ENCODE measurements at regions not wholly inside any gene's neighbourhood (a gene's known extent, or its start where the extent isn't known, plus 50 kb on each side); places are given as distances from the start of the nearest gene placed in this dataset.

DNA sequence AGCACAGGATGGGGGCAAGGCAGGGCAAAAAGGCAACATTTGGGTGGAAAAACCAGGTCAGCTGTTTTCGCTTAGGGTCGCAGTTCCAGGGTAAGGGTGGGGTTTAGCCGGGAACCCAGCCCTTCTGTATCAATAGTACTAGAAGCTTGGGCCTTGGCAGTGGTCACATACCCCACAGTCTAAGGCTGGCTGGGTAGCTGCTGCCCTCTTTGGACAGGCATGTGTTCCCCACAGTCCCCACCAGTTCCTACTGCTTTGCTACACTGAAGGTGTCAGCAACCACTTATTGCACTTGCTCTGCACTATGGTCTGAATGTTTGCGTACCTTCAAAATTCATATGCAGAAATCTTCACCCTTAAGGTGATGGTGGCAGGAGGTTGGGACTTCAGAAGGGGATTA is 349.8 kb downstream of the LTN1 start:
- TF ChIP-seq GATA2 (IDR thresholded peaks at IDR 0.05; ENCODE audit: insufficient read depth, insufficient read length, low read depth, low read length) = no peak
- TF ChIP-seq, protein P1, sequence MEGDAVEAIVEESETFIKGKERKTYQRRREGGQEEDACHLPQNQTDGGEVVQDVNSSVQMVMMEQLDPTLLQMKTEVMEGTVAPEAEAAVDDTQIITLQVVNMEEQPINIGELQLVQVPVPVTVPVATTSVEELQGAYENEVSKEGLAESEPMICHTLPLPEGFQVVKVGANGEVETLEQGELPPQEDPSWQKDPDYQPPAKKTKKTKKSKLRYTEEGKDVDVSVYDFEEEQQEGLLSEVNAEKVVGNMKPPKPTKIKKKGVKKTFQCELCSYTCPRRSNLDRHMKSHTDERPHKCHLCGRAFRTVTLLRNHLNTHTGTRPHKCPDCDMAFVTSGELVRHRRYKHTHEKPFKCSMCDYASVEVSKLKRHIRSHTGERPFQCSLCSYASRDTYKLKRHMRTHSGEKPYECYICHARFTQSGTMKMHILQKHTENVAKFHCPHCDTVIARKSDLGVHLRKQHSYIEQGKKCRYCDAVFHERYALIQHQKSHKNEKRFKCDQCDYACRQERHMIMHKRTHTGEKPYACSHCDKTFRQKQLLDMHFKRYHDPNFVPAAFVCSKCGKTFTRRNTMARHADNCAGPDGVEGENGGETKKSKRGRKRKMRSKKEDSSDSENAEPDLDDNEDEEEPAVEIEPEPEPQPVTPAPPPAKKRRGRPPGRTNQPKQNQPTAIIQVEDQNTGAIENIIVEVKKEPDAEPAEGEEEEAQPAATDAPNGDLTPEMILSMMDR (IDR thresholded peaks at IDR 0.05; ENCODE audit: extremely low read depth in 1 of 2, insufficient read depth in 1 of 2, low read depth in 1 of 2, low read length in 2 of 2) = no peak
- no peak for TF ChIP-seq POLR2AphosphoS5 (IDR thresholded peaks at IDR 0.05; ENCODE audit: insufficient read depth, low read depth, low read length)
- TF ChIP-seq, protein P2, sequence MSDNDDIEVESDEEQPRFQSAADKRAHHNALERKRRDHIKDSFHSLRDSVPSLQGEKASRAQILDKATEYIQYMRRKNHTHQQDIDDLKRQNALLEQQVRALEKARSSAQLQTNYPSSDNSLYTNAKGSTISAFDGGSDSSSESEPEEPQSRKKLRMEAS (IDR thresholded peaks at IDR 0.05; ENCODE audit: insufficient read depth, insufficient read length) = no peak
- no peak for TF ChIP-seq FOS (IDR thresholded peaks at IDR 0.05; ENCODE audit: borderline replicate concordance, insufficient read depth, low read length)
- TF ChIP-seq EZH2 (IDR thresholded peaks at IDR 0.05; ENCODE audit: borderline replicate concordance, low read depth, low read length, severe bottlenecking) = no peak
- no peak for TF ChIP-seq JUN (IDR thresholded peaks at IDR 0.05; ENCODE audit: borderline replicate concordance, insufficient read depth, insufficient read length, low read depth)
- Histone ChIP-seq H3K9ac (replicated peaks; ENCODE audit: extremely low read depth, insufficient read depth, low read length) (no peak overlapping the region), H3K4me1 (ENCODE audit: control insufficient read depth, extremely low read depth, insufficient read depth, low read length) (peaks cover under 1% of the 10 kb centered on the region), H3K27me3 (ENCODE audit: control insufficient read depth in 2 of 2, insufficient read depth in 2 of 2, low read length in 2 of 2) (no peaks in the 10 kb centered on the region), H3K27ac (ENCODE audit: insufficient read depth, low read depth, low read length) (no peak overlapping the region), H4K20me1 (replicated peaks; ENCODE audit: control insufficient read depth, extremely low read depth, insufficient read depth, low read length) (no peaks in the 10 kb centered on the region), H3K9me1 (replicated peaks; ENCODE audit: control insufficient read depth, extremely low read depth, insufficient read depth, low read length) (no peaks in the 10 kb centered on the region), H3K9me3 (replicated peaks; ENCODE audit: control insufficient read depth, insufficient read depth, low read length) (no peaks in the 10 kb centered on the region), H3K4me2 (ENCODE audit: insufficient read depth, low read length) (no peak overlapping the region), H3K79me2 (ENCODE audit: control insufficient read depth, insufficient read depth, low read length) (no peaks in the 10 kb centered on the region), H3K36me3 (ENCODE audit: control insufficient read depth in 2 of 2, extremely low read depth in 1 of 2, insufficient read depth in 2 of 2, low read length in 2 of 2) (no peaks in the 10 kb centered on the region), H2AFZ (ENCODE audit: low read depth, low read length) (no peak overlapping the region), H3K4me3 (replicated peaks in 1 of 3; ENCODE audit: insufficient read depth in 1 of 3, low read depth in 1 of 3, low read length in 3 of 3) (no peak overlapping the region)
- BruUV-seq (replicated peaks) = no TSS peak
- FAIRE-seq (no peak), DNase-seq (ENCODE audit: low read depth, low spot score) (no peak)
- dilution Hi-C loops (cut with MboI; ENCODE audit: extremely low pct_ligation_motif_present, low sequenced_read_pairs) = no loop called here
- intact Hi-C loops (cut with micrococcal nuclease) = no loop called here
- POLR2A ChIA-PET = no interaction called here
- CTCF ChIA-PET = interaction anchor here (1.2 to 1.8 kb wide), 2 partner anchors 9 to 126 kb away, joined by 3 to 4 read pairs; no protein-coding TSS in a partner anchor
